ENCODE measurements at regions not wholly inside any gene's neighbourhood (a gene's known extent, or its start where the extent isn't known, plus 50 kb on each side); places are given as distances from the start of the nearest gene placed in this dataset.

GRCh38 chr1:221105578-221105977 lies 226.3 kb downstream of the HLX start:
- peaks cover 3% of the 10 kb centered on the region for H3K27me3 Mint-ChIP-seq (ENCODE audit: low read depth, unreplicated experiment)
- Histone ChIP-seq H4K20me1 (ENCODE audit: insufficient read depth, low read length) (no peaks in the 10 kb centered on the region), H3K9ac (ENCODE audit: low read length) (no peak overlapping the region), H3K27ac (ENCODE audit: low read depth, low read length) (no peak overlapping the region), H3K4me3 (ENCODE audit: insufficient read depth, low read depth, low read length) (no peak overlapping the region), H3K4me1 (ENCODE audit: insufficient read depth, low read length) (peaks cover 3% of the 10 kb centered on the region), H3K4me2 (ENCODE audit: low read length) (no peak overlapping the region), H3K36me3 (ENCODE audit: insufficient read depth, low read length) (no peaks in the 10 kb centered on the region), H2AFZ (ENCODE audit: low read depth, low read length) (no peak overlapping the region), H3K79me2 (ENCODE audit: insufficient read depth, low read length) (no peaks in the 10 kb centered on the region), H3K9me3 (ENCODE audit: insufficient read depth, low read depth, low read length) (no peaks in the 10 kb centered on the region), H3K27me3 (ENCODE audit: insufficient read depth, low read length) (no peaks in the 10 kb centered on the region)
- peaks cover 18% of the 10 kb centered on the region for H3K4me1 Mint-ChIP-seq (ENCODE audit: low read depth, unreplicated experiment)
- no peak overlapping the region for H3K4me3 Mint-ChIP-seq (ENCODE audit: unreplicated experiment)
- no peak for FAIRE-seq
- no peak for DNase-seq (ENCODE audit: low read depth)
- no peak for TF ChIP-seq EZH2 (IDR thresholded peaks at IDR 0.05; ENCODE audit: insufficient read depth, low read length)
- no peak for TF ChIP-seq CTCF (IDR thresholded peaks at IDR 0.05; ENCODE audit: insufficient read depth, low read depth, low read length)
- H3K9me3 Mint-ChIP-seq (ENCODE audit: unreplicated experiment): peaks cover 7% of the 10 kb centered on the region
- H3K27ac Mint-ChIP-seq (ENCODE audit: unreplicated experiment): no peak overlapping the region
- H3K36me3 Mint-ChIP-seq (ENCODE audit: low read depth, unreplicated experiment): no peaks in the 10 kb centered on the region

- DNase-seq (ENCODE audit: low read depth) (no peak), FAIRE-seq (peak; percentile 13)
- TF ChIP-seq CTCF (IDR thresholded peaks at IDR 0.05; ENCODE audit: insufficient read depth, low read depth, low read length): no peak
- TF ChIP-seq EZH2 (IDR thresholded peaks at IDR 0.05; ENCODE audit: insufficient read depth, low read length): no peak
- no peaks in the 10 kb centered on the region for H3K27me3 ChIP-seq (ENCODE audit: insufficient read depth, low read length)
- H4K20me1 ChIP-seq (ENCODE audit: insufficient read depth, low read length): no peaks in the 10 kb centered on the region
- no peaks in the 10 kb centered on the region for H3K9me3 ChIP-seq (ENCODE audit: insufficient read depth, low read depth, low read length)
- peaks cover 10% of the 10 kb centered on the region for H3K4me1 Mint-ChIP-seq (ENCODE audit: low read depth, unreplicated experiment)
- H3K4me2 ChIP-seq (ENCODE audit: low read length): no peak overlapping the region
- H3K36me3 ChIP-seq (ENCODE audit: insufficient read depth, low read length): no peaks in the 10 kb centered on the region
- peaks cover 3% of the 10 kb centered on the region for H3K27me3 Mint-ChIP-seq (ENCODE audit: low read depth, unreplicated experiment)
- H3K4me1 ChIP-seq (ENCODE audit: insufficient read depth, low read length): peaks cover 3% of the 10 kb centered on the region
- no peak overlapping the region for H3K27ac Mint-ChIP-seq (ENCODE audit: unreplicated experiment)
- no peak overlapping the region for H3K9ac ChIP-seq (ENCODE audit: low read length)
- no peaks in the 10 kb centered on the region for H3K36me3 Mint-ChIP-seq (ENCODE audit: low read depth, unreplicated experiment)
- H3K27ac ChIP-seq (ENCODE audit: low read depth, low read length): no peak overlapping the region
- no peaks in the 10 kb centered on the region for H3K79me2 ChIP-seq (ENCODE audit: insufficient read depth, low read length)
- H3K4me3 ChIP-seq (ENCODE audit: insufficient read depth, low read depth, low read length): no peak overlapping the region
- H3K4me3 Mint-ChIP-seq (ENCODE audit: unreplicated experiment): no peak overlapping the region
- no peak overlapping the region for H2AFZ ChIP-seq (ENCODE audit: low read depth, low read length)
- H3K9me3 Mint-ChIP-seq (ENCODE audit: unreplicated experiment): peaks cover 7% of the 10 kb centered on the region
These were observed 227.4 kb downstream of the HLX start for GRCh38 chr1:221106616-221107015.

- Mint-ChIP-seq H3K27ac (ENCODE audit: unreplicated experiment) (no peak overlapping the region), H3K27me3 (ENCODE audit: low read depth, unreplicated experiment) (no peaks in the 10 kb centered on the region), H3K4me1 (ENCODE audit: low read depth, unreplicated experiment) (no peaks in the 10 kb centered on the region), H3K36me3 (ENCODE audit: low read depth, unreplicated experiment) (no peaks in the 10 kb centered on the region), H3K4me3 (ENCODE audit: unreplicated experiment) (no peak overlapping the region), H3K9me3 (ENCODE audit: unreplicated experiment) (peaks cover 4% of the 10 kb centered on the region)
- H4K20me1 ChIP-seq (ENCODE audit: insufficient read depth, low read length): no peaks in the 10 kb centered on the region
- H3K27me3 ChIP-seq (ENCODE audit: insufficient read depth, low read length): no peaks in the 10 kb centered on the region
- H3K27ac ChIP-seq (ENCODE audit: low read depth, low read length): no peak overlapping the region
- H3K4me2 ChIP-seq (ENCODE audit: low read length): no peak overlapping the region
- no peak overlapping the region for H3K4me3 ChIP-seq (ENCODE audit: insufficient read depth, low read depth, low read length)
- no peaks in the 10 kb centered on the region for H3K4me1 ChIP-seq (ENCODE audit: insufficient read depth, low read length)
- DNase-seq (ENCODE audit: low read depth) (no peak), FAIRE-seq (no peak)
- H3K79me2 ChIP-seq (ENCODE audit: insufficient read depth, low read length): no peaks in the 10 kb centered on the region
- H2AFZ ChIP-seq (ENCODE audit: low read depth, low read length): no peak overlapping the region
- H3K36me3 ChIP-seq (ENCODE audit: insufficient read depth, low read length): no peaks in the 10 kb centered on the region
- H3K9ac ChIP-seq (ENCODE audit: low read length): no peak overlapping the region
- H3K9me3 ChIP-seq (ENCODE audit: insufficient read depth, low read depth, low read length): no peaks in the 10 kb centered on the region
- TF ChIP-seq EZH2 (IDR thresholded peaks at IDR 0.05; ENCODE audit: insufficient read depth, low read length): no peak
- no peak for TF ChIP-seq CTCF (IDR thresholded peaks at IDR 0.05; ENCODE audit: insufficient read depth, low read depth, low read length)
These were observed 230.7 kb downstream of the HLX start for GRCh38 chr1:221109930-221110329.

All from astrocyte (in vitro differentiated cells and primary cell).